Trophoblast cell (in vitro differentiated cells and primary cell): ENCODE measurements at regions not wholly inside any gene's neighbourhood (a gene's known extent, or its start where the extent isn't known, plus 50 kb on each side); places are given as distances from the start of the nearest gene placed in this dataset.

Experiments used
- DNase-seq, 2 donors: peaks; one replicate each; pipeline ENCODE4 v3.0.0-alpha.2; 2016
- H2AFZ ChIP-seq: 2 replicates; pipeline ENCODE4 v1.6.1; 2013; ENCODE audit warnings: low read length, moderate library complexity, mild to moderate bottlenecking; ENCODE audit not compliant: insufficient read depth, poor library complexity
- H2AK5ac ChIP-seq: 2 replicates; pipeline ENCODE4 v1.6.1; 2013; ENCODE audit warnings: mild to moderate bottlenecking, low read length
- H2BK120ac ChIP-seq: 2 replicates; pipeline ENCODE4 v1.6.1; 2013; ENCODE audit warnings: low read length, mild to moderate bottlenecking, moderate library complexity; ENCODE audit not compliant: insufficient read depth, poor library complexity
- H2BK12ac ChIP-seq: 2 replicates; pipeline ENCODE4 v1.6.1; 2013; ENCODE audit warnings: mild to moderate bottlenecking, low read length, moderate library complexity
- H2BK5ac ChIP-seq: 2 replicates; pipeline ENCODE4 v1.6.1; 2013; ENCODE audit warnings: low read length, low read depth, moderate library complexity, mild to moderate bottlenecking; ENCODE audit not compliant: poor library complexity
- H3K14ac ChIP-seq: 2 replicates; pipeline ENCODE4 v1.6.1; 2013; ENCODE audit warnings: mild to moderate bottlenecking, low read length
- H3K18ac ChIP-seq: 2 replicates; pipeline ENCODE4 v1.6.1; 2013; ENCODE audit warnings: mild to moderate bottlenecking, low read length
- H3K23ac ChIP-seq: 2 replicates; pipeline ENCODE4 v1.6.1; 2013; ENCODE audit warnings: low read length
- H3K27ac ChIP-seq: 2 replicates; pipeline ENCODE4 v1.5.1; 2013; ENCODE audit warnings: low read depth, mild to moderate bottlenecking, inconsistent platforms, low read length, moderate library complexity
- H3K27me3 ChIP-seq: 2 replicates; pipeline ENCODE4 v1.6.1; 2013; ENCODE audit warnings: inconsistent platforms, mild to moderate bottlenecking, low read length, moderate library complexity; ENCODE audit not compliant: insufficient read depth
- H3K36me3 ChIP-seq, 2 experiments: 1 replicate in 1 of 2; 2 replicates in 1 of 2; pipeline ENCODE4 v1.6.1; 2013; ENCODE audit warnings: low read length in 2 of 2, mild to moderate bottlenecking in 2 of 2, moderate library complexity in 1 of 2; ENCODE audit not compliant: insufficient read depth in 2 of 2, control insufficient read depth in 1 of 2
- H3K4ac ChIP-seq: 2 replicates; pipeline ENCODE4 v1.6.1; 2013; ENCODE audit warnings: low read depth, mild to moderate bottlenecking, low read length, moderate library complexity
- H3K4me1 ChIP-seq, 2 experiments: 1 replicate in 1 of 2; 2 replicates in 1 of 2; pipeline ENCODE4 v1.6.1; 2013; ENCODE audit warnings: low read length in 2 of 2, mild to moderate bottlenecking in 2 of 2, moderate library complexity in 1 of 2; ENCODE audit not compliant: insufficient read depth in 2 of 2, control insufficient read depth in 1 of 2
- H3K4me2 ChIP-seq: 2 replicates; pipeline ENCODE4 v1.6.1; 2013; ENCODE audit warnings: inconsistent platforms, mild to moderate bottlenecking, low read length, moderate library complexity
- H3K4me3 ChIP-seq: 2 replicates; pipeline ENCODE4 v1.5.1; 2013; ENCODE audit warnings: mild to moderate bottlenecking, low read depth, low read length, inconsistent platforms
- H3K79me1 ChIP-seq: one replicate; pipeline ENCODE4 v1.6.1; 2013; ENCODE audit warnings: low read length
- H3K79me2 ChIP-seq: 2 replicates; pipeline ENCODE4 v1.6.1; 2013; ENCODE audit warnings: low read length, mild to moderate bottlenecking; ENCODE audit not compliant: control insufficient read depth, insufficient read depth, poor library complexity
- H3K9ac ChIP-seq: 2 replicates; pipeline ENCODE4 v1.6.1; 2013; ENCODE audit warnings: mild to moderate bottlenecking, low read length
- H3K9me3 ChIP-seq: 2 replicates; pipeline ENCODE4 v1.6.1; 2013; ENCODE audit warnings: low read depth, mild to moderate bottlenecking, control low read depth, inconsistent platforms, low read length; ENCODE audit not compliant: insufficient read depth
- H4K12ac ChIP-seq: 2 replicates; pipeline ENCODE4 v1.6.1; 2013; ENCODE audit warnings: low read depth, mild to moderate bottlenecking, low read length, moderate library complexity
- H4K8ac ChIP-seq: 2 replicates; pipeline ENCODE4 v1.6.1; 2013; ENCODE audit warnings: low read depth, mild to moderate bottlenecking, low read length, moderate library complexity
- H4K91ac ChIP-seq: one replicate; pipeline ENCODE4 v1.6.1; 2013; ENCODE audit warnings: low read depth, mild to moderate bottlenecking, low read length, moderate library complexity
- WGBS: extraction: QIAGEN DNeasy Blood & Tissue Kit; methylation state at CpG from one replicate; pipeline ENCODE4 v1.1.7; 2013; ENCODE audit warnings: missing lambda C conversion rate; ENCODE audit not compliant: insufficient read length, insufficient coverage; ENCODE audit errors: extremely low coverage; 5-methylcytosine and 5-hydroxymethylcytosine counted together

GRCh38 chr6:14462566-14462965, 345.0 kb downstream of the CD83 start:
- no peaks in the 10 kb centered on the region for H3K36me3 ChIP-seq
- H2AK5ac ChIP-seq, result no peak overlapping the region
- no peaks in the 10 kb centered on the region for H3K79me2 ChIP-seq
- no peak overlapping the region for H4K12ac ChIP-seq
- no peak for DNase-seq
- no peak overlapping the region for H3K27ac ChIP-seq
- no peak overlapping the region for H2BK5ac ChIP-seq
- no peak overlapping the region for H4K8ac ChIP-seq
- no peak overlapping the region for H2BK120ac ChIP-seq
- H3K27me3 ChIP-seq, result no peaks in the 10 kb centered on the region
- H3K23ac ChIP-seq, result no peak overlapping the region
- H3K9ac ChIP-seq, result no peak overlapping the region
- no peaks in the 10 kb centered on the region for H3K9me3 ChIP-seq
- no peaks in the 10 kb centered on the region for H3K4me1 ChIP-seq
- no peak overlapping the region for H3K4me2 ChIP-seq
- no peak overlapping the region for H4K91ac ChIP-seq
- H2AFZ ChIP-seq, result no peak overlapping the region
- H3K79me1 ChIP-seq, result no peaks in the 10 kb centered on the region
- H3K18ac ChIP-seq, result no peak overlapping the region
- no peak overlapping the region for H3K4ac ChIP-seq
- H2BK12ac ChIP-seq, result no peak overlapping the region
- no peak overlapping the region for H3K14ac ChIP-seq
- WGBS, result no CpG with 5 or more reads among the region's 2 CpGs
- no peak overlapping the region for H3K4me3 ChIP-seq

GRCh38 chr6:14463110-14463509, 345.5 kb downstream of the CD83 start:
- Histone ChIP-seq H3K4me1 (no peaks in the 10 kb centered on the region), H3K9ac (no peak overlapping the region), H2BK12ac (no peak overlapping the region), H3K23ac (no peak overlapping the region), H4K91ac (no peak overlapping the region), H2BK5ac (no peak overlapping the region), H3K9me3 (no peaks in the 10 kb centered on the region), H3K79me1 (no peaks in the 10 kb centered on the region), H2AFZ (no peak overlapping the region), H3K14ac (no peak overlapping the region), H3K27me3 (no peaks in the 10 kb centered on the region), H3K36me3 (no peaks in the 10 kb centered on the region), H3K4me3 (no peak overlapping the region), H3K4me2 (no peak overlapping the region), H2BK120ac (no peak overlapping the region), H3K27ac (no peak overlapping the region), H2AK5ac (no peak overlapping the region), H4K8ac (no peak overlapping the region), H4K12ac (no peak overlapping the region), H3K4ac (no peak overlapping the region), H3K79me2 (no peaks in the 10 kb centered on the region), H3K18ac (no peak overlapping the region)
- DNase-seq, result no peak
- no CpG with 5 or more reads among the region's 6 CpGs for WGBS

- H3K36me3 ChIP-seq, result no peaks in the 10 kb centered on the region
- H3K23ac ChIP-seq, result no peak overlapping the region
- no peak overlapping the region for H3K4me3 ChIP-seq
- no peak overlapping the region for H3K4me2 ChIP-seq
- no peaks in the 10 kb centered on the region for H3K79me1 ChIP-seq
- no peak overlapping the region for H4K12ac ChIP-seq
- H2AFZ ChIP-seq, result no peak overlapping the region
- H2BK120ac ChIP-seq, result no peak overlapping the region
- peaks cover 3% of the 10 kb centered on the region for H3K27me3 ChIP-seq
- no peak overlapping the region for H3K9ac ChIP-seq
- DNase-seq, result peak; percentile 16 to 55
- no peak overlapping the region for H4K91ac ChIP-seq
- no peak overlapping the region for H3K18ac ChIP-seq
- no peaks in the 10 kb centered on the region for H3K79me2 ChIP-seq
- H2AK5ac ChIP-seq, result no peak overlapping the region
- H3K14ac ChIP-seq, result no peak overlapping the region
- no peak overlapping the region for H3K27ac ChIP-seq
- H2BK5ac ChIP-seq, result no peak overlapping the region
- H3K4me1 ChIP-seq, result no peaks in the 10 kb centered on the region
- no CpG with 5 or more reads among the region's 5 CpGs for WGBS
- no peak overlapping the region for H3K4ac ChIP-seq
- no peak overlapping the region for H4K8ac ChIP-seq
- H2BK12ac ChIP-seq, result no peak overlapping the region
- peaks cover 3% of the 10 kb centered on the region for H3K9me3 ChIP-seq
Measured at GRCh38 chr6:14464055-14464454, 346.5 kb downstream of the CD83 start.

GRCh38 chr6:14464716-14465115, 347.1 kb downstream of the CD83 start:
- H3K36me3 ChIP-seq, result no peaks in the 10 kb centered on the region
- no peak overlapping the region for H4K12ac ChIP-seq
- H3K4me1 ChIP-seq, result no peaks in the 10 kb centered on the region
- no peak overlapping the region for H3K4ac ChIP-seq
- no peak overlapping the region for H2BK120ac ChIP-seq
- no peaks in the 10 kb centered on the region for H3K79me1 ChIP-seq
- no peak overlapping the region for H3K14ac ChIP-seq
- H3K4me3 ChIP-seq, result no peak overlapping the region
- no CpG with 5 or more reads among the region's 2 CpGs for WGBS
- no peak overlapping the region for H3K4me2 ChIP-seq
- no peak overlapping the region for H3K18ac ChIP-seq
- H3K23ac ChIP-seq, result no peak overlapping the region
- H3K9me3 ChIP-seq, result peaks cover 3% of the 10 kb centered on the region
- H4K91ac ChIP-seq, result no peak overlapping the region
- no peak overlapping the region for H2AK5ac ChIP-seq
- H3K27me3 ChIP-seq, result peaks cover 3% of the 10 kb centered on the region
- no peak overlapping the region for H4K8ac ChIP-seq
- no peak overlapping the region for H2BK5ac ChIP-seq
- no peaks in the 10 kb centered on the region for H3K79me2 ChIP-seq
- H2AFZ ChIP-seq, result no peak overlapping the region
- no peak overlapping the region for H3K9ac ChIP-seq
- no peak overlapping the region for H3K27ac ChIP-seq
- DNase-seq, result no peak
- H2BK12ac ChIP-seq, result no peak overlapping the region
